Posterior vena cava (tissue), 2 donors: ENCODE measurements at regions not wholly inside any gene's neighbourhood (a gene's known extent, or its start where the extent isn't known, plus 50 kb on each side); places are given as distances from the start of the nearest gene placed in this dataset.
"Not testable (repeated sequence)": the region's sequence is repeated elsewhere in the genome, so short reads cannot be mapped to it uniquely, and the experiment has no call there.

Experiments used
- DNase-seq: peaks from one replicate; pipeline ENCODE4 v3.0.0-alpha.2; 2020; ENCODE audit warnings: low spot score
- intact Hi-C, 2 donors: fragments of 100-400 bp; cut with DNase I; formaldehyde crosslinking; loops; one replicate each; pipeline versions ENCODE4 v1.14.1 to v1.14.2; 2022 to 2023
- donor health status: DM: yes; HTN: yes; CAD: no.
- donor health status: DM: yes; HTN: yes; CAD: no.

DNA sequence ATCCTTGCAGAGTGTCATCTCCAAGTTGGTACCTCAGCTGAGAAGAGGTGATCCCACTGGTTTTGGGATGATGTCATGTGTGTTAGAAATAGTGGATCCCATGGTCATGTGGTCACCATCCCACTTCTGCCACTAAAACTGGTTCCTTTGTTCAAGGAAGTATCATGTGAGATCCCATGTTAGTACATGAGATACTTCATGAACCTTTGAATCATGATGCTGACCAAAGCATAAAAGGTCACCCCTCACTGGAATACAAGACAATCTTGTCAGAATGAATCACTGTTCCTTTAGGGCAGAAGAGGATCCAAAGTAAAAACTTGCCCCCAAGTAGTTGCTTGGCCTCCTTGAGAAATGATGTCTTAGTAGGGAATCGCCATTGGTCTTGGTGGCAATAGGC is 150.9 kb upstream of the MOCS2 start:
- no peak for DNase-seq
- intact Hi-C loops: no loop called here

DNA sequence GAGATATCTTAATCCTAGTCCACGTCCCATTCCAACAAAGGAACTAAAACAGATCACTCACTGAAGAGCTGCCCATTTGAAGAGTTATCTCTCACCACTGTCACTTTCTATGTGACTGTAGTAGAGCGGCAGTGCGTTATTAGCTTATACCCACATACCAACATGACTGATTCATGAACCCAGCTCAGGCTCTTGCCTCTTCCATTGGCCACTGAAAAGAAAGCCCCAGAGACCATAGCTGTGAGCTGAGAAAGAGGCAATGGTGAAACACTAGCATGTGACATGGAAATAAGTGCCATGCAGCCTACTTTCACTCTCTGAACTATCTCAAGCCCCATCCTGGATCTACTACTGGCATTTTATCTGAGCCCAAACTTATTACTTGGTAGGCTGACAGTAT is 151.7 kb upstream of the MOCS2 start:
- DNase-seq: no peak
- intact Hi-C loops: no loop called here

DNA sequence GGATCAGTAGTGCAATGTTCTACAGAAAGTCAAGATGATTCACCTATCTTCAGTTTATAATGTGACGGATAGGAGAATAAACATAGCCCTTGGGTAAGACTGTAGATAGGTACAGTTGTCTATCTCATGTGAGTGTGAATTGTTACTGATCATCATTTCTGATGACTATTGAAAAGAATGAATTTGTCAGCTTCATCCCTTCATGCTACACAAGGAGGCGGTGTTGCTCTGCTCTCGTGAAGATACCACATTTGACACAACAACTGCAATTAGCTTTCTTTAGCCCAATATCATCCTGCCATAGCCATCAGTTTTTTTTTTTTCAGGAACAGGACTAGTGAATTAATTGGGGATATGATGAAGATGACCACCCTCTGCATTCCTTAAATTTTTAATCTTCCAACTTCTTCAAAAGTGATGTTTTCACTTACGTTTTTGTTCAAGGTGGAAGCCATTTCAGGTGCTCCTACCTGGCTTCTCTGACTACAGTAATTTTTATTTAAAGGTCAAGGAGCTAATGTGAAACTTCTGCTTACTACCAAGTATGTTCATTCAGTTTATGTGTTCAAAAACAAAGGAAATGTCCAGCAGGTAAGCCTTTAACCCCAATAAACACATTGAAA is 152.9 kb upstream of the MOCS2 start:
- intact Hi-C loops: no loop called here
- DNase-seq: no peak

DNA sequence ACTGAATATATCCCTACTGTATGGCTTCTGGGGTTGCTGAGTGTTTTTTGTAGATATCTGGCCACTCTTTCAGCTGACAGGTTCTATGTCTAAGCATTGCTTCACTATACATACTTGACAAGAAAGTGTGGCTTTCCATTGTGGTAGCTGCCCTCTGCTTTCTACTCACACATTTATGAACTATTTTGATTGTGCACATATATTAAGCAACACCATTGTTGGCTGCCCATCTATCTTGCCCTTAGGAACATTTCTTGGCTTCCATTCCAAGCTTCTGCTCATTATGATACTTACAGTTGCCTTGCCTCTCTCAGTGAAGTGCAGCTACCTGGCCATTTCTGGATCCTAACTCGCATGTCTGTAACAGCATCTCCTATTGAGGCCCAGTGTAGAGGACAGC is 153.6 kb upstream of the MOCS2 start:
- intact Hi-C loops: no loop called here
- DNase-seq: no peak

DNA sequence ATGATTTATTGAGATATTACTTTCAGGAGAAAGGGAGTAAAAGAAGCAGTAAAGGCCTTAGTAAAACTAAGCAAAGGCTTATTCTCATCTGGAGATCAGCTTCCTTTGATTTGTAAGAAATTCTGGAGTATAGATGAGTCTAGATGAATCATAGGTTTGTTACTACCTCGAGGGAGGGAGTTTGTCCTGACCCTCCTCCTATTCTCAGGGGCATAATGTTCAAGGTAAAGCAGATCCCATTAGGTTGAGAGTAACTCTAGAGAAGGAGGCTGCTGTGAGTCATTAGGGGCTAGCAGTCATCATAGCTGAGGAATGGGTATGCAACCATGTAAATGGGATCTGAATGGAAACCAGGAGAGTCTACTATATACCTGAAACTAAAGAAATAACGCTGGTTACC is 155.5 kb upstream of the MOCS2 start:
- no peak for DNase-seq
- intact Hi-C loops: no loop called here

DNA sequence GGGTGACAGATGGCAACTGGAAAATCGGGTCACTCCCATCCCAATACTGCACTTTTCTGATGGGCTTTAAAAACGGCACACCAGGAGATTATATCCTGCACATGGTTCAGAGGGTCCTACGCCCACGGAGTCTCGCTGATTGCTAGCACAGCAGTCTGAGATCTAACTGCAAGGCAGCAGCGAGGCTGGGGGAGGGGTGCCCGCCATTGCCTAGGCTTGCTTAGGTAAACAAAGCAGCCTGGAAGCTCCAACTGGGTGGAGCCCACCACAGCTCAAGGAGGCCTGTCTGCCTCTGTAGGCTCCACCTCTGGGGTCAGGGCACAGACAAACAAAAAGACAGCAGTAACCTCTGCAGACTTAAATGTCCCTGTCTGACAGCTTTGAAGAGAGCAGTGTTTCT is 158.7 kb upstream of the MOCS2 start:
- intact Hi-C loops, DNase-seq: not testable (repeated sequence)

DNA sequence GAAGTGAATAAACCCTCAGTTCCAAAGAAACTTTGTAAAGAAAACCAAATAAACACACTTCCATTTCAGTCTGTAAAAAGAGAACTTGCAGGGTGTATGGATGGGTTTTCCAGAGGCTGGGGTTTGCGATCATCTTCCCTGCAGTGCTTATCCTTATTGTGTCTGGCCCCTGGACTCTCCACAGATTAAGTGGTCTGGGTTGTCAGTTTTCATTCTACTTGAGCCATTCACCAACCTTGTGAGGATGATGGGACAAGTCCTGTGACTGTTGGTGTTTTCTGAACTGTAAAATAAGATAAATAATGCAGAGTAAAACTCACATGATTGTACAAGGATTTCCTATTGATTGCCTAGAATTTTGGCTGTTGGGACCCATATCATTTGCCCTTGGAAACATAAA is 166.1 kb upstream of the MOCS2 start:
- intact Hi-C loops: no loop called here
- DNase-seq: no peak

DNA sequence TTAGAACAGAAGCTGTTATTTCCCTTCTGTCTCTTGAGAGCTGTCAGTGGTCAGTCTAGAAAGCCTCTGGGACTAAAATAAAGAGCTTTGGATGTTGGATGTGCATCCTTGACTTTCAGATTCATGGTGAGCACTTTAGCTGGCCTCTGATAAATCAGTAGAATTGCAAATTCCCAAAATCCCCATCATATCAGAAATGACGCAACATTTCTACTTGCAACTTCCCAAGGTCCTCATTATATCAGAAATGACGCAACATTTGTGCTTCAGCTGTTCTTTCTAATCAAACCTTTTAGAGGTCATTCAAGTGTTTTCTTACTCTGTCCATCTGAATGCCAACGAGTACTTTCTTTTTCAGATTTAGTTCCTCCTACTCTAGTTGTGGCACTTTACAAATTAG is 167.3 kb upstream of the MOCS2 start:
- intact Hi-C loops: no loop called here
- DNase-seq: no peak

DNA sequence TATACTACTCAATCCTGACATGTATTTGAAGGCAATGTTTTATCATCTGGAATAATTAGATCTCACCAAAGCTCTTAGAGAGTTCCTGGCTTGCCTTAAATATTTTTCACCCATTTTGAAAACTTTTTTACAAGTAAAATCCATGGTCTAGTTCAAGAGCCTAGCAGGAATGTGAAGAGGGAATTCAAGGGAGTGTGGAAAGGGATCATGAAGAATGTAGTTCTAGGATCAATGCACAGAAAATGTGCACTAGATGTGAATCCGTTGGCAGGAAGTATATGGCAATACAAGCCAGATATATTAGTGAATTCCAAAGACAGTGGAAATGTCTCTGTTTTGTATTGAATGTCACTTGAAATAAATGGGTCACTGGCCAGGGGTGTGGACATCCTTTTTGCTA is 167.9 kb upstream of the MOCS2 start:
- DNase-seq: no peak
- intact Hi-C loops: no loop called here

DNA sequence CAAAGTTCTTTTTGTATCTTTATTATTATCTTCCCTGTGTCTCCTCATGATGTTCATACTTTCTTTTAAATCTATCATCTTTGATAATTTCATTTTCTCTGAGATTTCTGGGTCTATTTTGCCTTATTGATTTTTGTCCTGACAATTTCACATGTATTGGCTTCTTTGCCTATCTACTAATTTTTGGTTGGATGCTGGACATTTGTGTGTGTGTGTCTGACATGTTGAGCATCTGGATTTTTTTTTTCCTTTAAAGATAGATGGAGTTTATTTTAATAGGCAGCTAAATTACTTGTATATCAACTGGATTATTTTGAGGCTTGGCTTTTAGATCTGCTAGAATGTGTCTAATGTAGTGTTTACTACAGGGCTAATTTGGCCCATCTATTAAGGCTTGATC is 178.0 kb upstream of the MOCS2 start:
- intact Hi-C loops: no loop called here
- DNase-seq: no peak

DNA sequence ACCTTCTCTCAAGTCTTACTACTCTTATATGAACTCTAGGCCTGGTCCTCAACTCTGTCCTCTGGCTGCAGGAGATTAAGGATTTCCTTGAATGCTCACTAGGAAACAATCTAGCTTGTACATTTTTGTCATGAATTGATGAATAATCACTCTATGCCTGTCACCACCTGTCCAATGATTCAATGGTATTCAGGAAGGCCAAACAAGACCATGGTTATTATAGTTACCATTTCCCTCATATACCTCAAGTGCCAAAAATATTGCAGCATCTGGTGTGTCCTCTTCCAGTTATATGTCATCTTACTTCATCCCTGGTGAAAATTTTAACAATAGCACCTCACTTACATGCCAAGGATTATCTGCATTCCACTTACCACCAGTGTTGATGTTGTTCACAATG is 179.0 kb upstream of the MOCS2 start:
- intact Hi-C loops: no loop called here
- DNase-seq: no peak

DNA sequence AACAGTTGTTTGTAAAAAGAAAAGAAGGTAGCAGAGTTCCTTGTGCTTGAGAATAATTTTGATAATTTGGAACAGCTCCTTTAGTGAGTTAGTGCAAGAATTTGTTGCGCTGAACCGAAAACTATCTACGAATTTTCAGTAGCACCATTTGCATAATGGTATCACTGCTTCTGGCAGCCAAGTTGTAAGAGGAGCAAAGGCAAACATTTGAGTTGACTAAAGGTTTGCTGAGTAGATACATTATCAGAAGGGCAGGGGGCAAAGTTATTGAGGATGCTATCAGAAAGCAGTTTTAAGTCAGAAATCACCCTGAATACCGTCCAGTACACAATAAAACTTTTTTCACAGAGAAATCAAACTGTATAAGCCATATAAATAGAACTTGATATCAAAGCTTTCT is 181.5 kb upstream of the MOCS2 start:
- no peak for DNase-seq
- intact Hi-C loops: no loop called here

DNA sequence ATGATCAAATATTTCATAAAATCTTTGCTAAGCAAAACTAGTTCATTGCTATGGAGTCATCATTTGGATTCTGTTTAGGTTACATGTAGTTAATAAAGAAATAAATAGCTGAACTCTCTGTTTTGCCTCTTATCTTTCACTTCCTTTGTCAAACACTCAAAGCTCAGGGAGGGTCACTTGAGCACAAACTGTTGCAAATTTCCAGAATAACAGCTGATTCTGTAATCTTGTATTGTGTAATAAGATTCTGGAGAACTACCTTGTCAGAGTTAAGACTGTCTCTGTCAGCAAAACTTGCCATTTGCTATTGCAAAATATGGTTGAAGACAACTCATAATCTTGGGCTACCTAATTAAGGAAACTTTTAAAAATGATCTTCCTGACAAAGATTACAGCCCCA is 182.0 kb upstream of the MOCS2 start:
- no peak for DNase-seq
- intact Hi-C loops: no loop called here

DNA sequence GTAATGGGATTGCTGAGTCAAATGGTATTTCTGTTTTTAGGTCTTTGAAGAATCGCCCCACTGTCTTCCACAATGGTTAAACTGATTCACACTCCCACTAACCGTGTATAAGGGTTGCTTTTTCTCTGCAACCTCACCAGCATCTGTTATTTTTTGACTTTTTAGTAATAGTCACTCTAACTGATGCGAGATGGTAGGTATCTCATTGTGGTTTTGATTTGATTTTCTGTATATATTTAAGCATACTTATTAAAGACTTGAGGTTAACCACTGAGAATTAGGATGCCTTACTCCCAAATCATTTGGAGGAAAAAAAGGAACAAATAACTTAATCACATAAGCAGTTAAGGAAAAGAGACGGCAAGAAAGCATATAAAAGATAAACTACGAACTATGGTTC is 181.6 kb upstream of the FST start:
- intact Hi-C loops: no loop called here
- no peak for DNase-seq

DNA sequence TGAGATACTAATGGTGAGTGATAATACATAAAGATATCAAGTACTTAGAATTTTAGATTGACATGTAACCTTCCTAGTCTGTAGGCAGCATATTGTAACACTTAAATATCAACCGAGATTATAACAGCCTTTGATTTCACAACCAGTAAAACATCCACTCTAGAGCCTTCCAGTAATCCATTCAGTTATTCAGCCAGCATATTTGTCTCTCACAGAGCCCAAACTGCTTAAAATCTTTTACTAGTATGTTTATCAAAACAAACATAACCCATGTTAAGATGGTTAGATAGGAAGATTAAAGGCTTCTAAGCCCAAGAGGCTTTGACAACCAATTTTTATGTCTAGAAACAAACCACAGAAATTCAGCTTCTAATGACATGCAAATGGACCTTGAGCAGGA is 177.9 kb upstream of the FST start:
- no peak for DNase-seq
- intact Hi-C loops: no loop called here

DNA sequence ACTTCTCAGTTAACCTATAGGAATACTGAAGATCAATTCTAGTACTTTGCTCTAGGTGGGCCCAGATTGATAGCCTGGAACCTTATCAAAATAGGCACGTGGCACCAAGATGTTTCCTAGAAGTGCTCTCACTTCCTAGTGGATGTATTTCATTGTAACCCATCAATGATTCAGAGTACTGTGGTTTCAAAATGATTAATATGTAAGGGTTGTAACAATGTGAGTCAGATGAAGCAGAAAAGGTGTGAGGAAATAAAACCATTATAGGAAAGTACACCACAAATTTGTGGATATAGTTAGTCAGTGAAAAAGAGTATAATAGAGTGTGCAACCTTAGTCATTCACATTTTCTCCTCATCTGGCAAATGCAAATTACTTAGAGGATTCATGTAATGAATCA is 177.3 kb upstream of the FST start:
- intact Hi-C loops: no loop called here
- DNase-seq: no peak

DNA sequence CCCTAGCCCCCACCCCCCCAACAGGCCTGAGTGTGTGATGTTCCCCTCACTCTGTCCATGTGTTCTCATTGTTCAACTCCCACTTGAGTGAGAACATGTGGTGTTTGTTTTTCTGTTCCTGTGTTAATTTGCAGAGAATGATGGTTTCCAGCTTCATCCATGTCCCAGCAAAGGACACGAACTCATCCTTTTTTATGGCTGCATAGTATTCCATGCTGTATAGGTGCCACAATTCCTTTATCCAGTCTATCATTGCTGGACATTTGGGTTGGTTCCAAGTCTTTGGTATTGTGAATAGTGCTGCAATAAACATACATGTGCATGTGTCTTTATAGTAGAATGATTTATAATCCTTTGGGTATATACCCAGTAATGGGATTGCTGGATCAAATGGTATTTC is 175.1 kb upstream of the FST start:
- intact Hi-C loops: not testable (repeated sequence)

DNA sequence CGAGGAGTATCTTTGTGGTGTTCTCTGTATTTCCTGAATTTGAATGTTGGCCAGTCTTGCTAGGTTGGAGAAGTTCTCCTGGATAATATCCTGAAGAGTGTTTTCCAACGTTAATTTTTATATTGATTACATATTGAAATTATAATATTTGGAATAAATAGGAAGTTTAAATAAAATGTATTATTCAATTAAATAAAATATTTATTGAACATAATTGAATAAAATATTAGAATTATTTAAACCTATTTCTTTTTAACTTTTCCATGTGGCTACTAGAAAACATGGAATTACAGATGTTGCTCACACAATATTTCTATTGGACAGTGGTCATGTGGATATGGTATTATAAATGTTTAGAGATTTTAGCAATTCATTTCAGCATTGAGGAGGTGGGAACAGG is 170.8 kb upstream of the FST start:
- intact Hi-C loops: no loop called here
- DNase-seq: no peak

More for the DNA sequence above, 175.1 kb upstream of the FST start:
- not testable (repeated sequence) for DNase-seq

DNA sequence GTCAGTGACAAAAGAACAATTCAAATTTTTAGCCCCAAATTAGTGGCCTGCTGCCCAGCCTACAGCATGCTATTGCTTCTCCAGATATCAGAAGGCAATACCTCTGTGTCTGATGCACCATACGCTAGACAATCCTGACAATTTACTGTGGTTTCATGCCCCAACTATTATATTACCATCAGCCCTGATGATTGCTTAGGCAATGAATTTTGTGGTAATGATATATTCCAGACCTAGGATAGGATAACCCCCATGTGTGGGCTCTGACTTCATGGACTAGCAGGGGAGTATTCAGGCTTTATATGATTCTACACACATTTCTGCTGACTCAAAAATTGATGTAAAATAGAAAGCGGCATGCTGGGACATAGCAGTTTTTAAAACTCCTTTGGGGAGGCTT is 168.7 kb upstream of the FST start:
- intact Hi-C loops: no loop called here
- no peak for DNase-seq

DNA sequence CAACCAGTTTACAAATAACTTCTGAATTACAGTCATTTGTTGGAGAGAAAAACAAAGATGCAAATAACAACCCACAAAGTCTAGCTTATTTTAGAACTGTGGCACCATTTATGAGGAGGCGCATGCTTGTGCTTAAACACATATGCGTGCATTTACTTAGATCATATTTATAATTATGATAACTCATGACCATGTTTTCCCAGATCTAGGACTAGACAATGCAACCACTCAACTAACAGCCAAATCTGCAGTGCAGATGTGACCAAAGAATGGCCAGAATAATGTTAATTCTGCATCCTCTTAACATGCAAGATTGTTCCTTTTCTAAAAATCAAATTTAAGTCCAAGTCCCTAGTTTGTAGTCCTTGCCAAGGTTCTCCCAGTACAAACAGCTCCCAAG is 167.3 kb upstream of the FST start:
- intact Hi-C loops: no loop called here
- no peak for DNase-seq

DNA sequence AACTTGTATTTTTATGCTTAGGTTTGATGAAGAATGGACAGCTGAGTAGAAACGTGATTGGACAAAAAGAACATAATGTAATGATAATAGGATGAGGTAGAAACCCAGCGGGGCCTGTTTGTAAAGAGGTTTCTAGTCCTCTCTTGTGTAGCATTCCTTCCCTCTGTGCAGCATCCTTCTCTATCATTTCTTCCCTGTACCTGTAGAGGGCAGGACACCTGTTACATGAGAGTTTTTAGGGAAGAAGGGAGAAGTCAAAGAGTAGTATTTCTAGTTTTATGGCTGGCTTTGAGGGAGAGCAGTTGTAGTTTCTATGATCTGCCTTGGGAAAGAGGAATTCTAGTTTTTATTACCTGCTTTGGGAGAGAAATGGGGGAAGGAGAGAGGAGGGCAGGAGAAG is 162.1 kb upstream of the FST start:
- DNase-seq: no peak
- intact Hi-C loops: no loop called here

DNA sequence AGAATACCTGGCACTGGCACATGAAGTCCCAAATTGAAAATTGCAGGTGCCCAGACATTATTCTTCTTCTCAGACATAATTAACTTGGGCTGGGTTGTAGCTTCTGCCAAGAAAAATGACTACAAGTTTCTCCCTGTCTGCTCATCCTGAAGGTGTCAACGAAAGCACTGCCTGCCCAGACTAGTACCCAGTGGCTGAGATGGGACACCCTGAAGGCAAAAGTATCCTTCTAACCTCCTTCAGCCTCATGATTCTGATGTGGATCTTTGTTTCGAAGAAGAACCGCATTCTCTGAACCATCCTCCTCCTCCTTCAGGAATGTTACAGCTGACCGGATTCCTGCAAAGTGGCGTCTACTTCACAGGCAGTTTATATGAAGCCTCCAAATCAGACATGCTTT is 161.1 kb upstream of the FST start:
- DNase-seq: no peak
- intact Hi-C loops: no loop called here
